Nephron progenitor cell (in vitro differentiated cells): ENCODE measurements at regions not wholly inside any gene's neighbourhood (a gene's known extent, or its start where the extent isn't known, plus 50 kb on each side); places are given as distances from the start of the nearest gene placed in this dataset.
"Not testable (repeated sequence)": the region's sequence is repeated elsewhere in the genome, so short reads cannot be mapped to it uniquely, and the experiment has no call there.

Experiments
- DNase-seq: peaks from one replicate; pipeline ENCODE4 v3.0.0; 2021
- H3K27ac Mint-ChIP-seq: 2 replicates; pipeline ENCODE4 v1.8.0; 2021; ENCODE audit warnings: mild to moderate bottlenecking, moderate library complexity, mixed read lengths
- H3K27me3 Mint-ChIP-seq: 2 replicates; pipeline ENCODE4 v1.8.0; 2021; ENCODE audit warnings: mild to moderate bottlenecking, low read depth, mixed read lengths; ENCODE audit not compliant: poor library complexity
- H3K36me3 Mint-ChIP-seq: 2 replicates; pipeline ENCODE4 v1.8.0; 2021; ENCODE audit warnings: low read depth, mixed read lengths
- H3K4me1 Mint-ChIP-seq: 2 replicates; pipeline ENCODE4 v1.8.0; 2021; ENCODE audit warnings: mixed read lengths
- H3K4me3 Mint-ChIP-seq: 2 replicates; pipeline ENCODE4 v1.8.0; 2021; ENCODE audit warnings: mild to moderate bottlenecking, moderate library complexity, mixed read lengths
- H3K9me3 Mint-ChIP-seq: 2 replicates; pipeline ENCODE4 v1.8.0; 2021; ENCODE audit warnings: mild to moderate bottlenecking, moderate library complexity, mixed read lengths
- TF ChIP-seq, protein P1 (sequence below): fragments of 200-600 bp; sonication (generic); IDR thresholded peaks from 2 replicates; pipeline ENCODE4 v1.5.0; 2021; ENCODE audit warnings: antibody characterized with exemption

DNA sequence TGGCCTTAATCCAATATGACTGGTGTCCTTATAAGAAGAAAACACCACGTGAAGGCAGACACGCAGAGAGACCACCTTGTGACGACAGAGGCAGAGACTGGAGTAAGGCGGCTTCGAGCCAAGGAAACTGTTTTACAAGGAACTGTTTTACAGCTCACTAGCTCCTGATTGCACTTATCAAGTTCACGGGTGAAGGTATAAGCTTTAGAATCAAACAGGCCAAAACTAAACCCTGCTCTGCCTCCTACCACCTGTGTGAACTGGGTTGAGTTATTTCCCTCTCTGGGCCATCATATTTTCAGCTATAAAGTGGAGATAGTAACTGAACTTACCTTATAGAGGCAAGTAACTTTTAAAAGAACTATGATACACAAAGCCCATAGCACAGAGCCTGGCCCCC lies 166.9 kb upstream of the NFIA start:
- Mint-ChIP-seq H3K9me3 (peaks cover 17% of the 10 kb centered on the region), H3K4me3 (no peak overlapping the region), H3K27me3 (no peaks in the 10 kb centered on the region), H3K27ac (no peak overlapping the region), H3K36me3 (no peaks in the 10 kb centered on the region), H3K4me1 (peaks cover 28% of the 10 kb centered on the region)
- TF ChIP-seq, protein P1, sequence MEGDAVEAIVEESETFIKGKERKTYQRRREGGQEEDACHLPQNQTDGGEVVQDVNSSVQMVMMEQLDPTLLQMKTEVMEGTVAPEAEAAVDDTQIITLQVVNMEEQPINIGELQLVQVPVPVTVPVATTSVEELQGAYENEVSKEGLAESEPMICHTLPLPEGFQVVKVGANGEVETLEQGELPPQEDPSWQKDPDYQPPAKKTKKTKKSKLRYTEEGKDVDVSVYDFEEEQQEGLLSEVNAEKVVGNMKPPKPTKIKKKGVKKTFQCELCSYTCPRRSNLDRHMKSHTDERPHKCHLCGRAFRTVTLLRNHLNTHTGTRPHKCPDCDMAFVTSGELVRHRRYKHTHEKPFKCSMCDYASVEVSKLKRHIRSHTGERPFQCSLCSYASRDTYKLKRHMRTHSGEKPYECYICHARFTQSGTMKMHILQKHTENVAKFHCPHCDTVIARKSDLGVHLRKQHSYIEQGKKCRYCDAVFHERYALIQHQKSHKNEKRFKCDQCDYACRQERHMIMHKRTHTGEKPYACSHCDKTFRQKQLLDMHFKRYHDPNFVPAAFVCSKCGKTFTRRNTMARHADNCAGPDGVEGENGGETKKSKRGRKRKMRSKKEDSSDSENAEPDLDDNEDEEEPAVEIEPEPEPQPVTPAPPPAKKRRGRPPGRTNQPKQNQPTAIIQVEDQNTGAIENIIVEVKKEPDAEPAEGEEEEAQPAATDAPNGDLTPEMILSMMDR, result no peak
- no peak for DNase-seq

DNA sequence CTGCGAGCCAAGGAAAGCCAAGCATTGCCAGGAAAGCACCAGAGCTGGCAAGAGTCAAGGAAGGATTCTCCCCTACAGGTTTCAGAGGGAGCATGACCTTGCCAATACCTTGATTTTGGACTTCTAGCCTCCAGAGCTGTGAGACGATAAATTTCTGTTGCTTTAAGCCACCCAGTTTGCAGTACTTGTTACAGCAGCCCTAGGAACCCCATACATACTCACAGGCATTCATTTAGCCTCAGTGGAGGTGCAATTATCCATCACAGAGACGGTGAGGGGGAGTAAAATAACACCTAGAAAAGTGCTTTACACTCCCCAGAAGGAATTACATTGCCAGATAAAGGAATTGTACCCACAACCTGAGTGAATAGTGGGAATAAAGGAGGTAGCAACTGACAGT lies 167.4 kb upstream of the NFIA start:
- Mint-ChIP-seq H3K27ac (no peak overlapping the region), H3K36me3 (no peaks in the 10 kb centered on the region)
- no peak for DNase-seq

DNA sequence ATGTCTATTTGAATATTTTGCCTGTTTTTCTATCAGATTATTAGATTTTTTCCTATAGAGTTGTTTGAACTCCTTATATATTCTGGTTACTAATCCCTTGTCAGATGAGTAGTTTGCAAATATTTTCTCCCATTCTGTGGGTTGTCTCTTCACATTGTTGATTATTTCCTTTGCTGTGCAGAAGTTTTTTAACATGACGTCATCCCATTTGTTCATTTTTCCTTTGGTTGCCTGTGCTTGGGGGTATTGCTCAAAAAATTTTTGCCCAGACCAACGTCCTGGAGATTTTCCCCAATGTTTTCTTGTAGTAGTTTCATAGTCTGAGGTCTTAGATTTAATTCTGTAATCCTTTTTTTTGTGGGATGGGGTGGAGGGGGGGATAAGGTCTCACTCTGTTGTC lies 168.7 kb upstream of the NFIA start:
- H3K36me3 Mint-ChIP-seq, H3K27me3 Mint-ChIP-seq, H3K4me3 Mint-ChIP-seq, H3K27ac Mint-ChIP-seq, DNase-seq: not testable (repeated sequence)
- peaks cover 28% of the 10 kb centered on the region for H3K4me1 Mint-ChIP-seq
- H3K9me3 Mint-ChIP-seq, result peaks cover 24% of the 10 kb centered on the region

More for the DNA sequence above, 167.4 kb upstream of the NFIA start:
- Mint-ChIP-seq H3K4me1 (peaks cover 28% of the 10 kb centered on the region), H3K27me3 (no peaks in the 10 kb centered on the region), H3K9me3 (peaks cover 17% of the 10 kb centered on the region), H3K4me3 (no peak overlapping the region)
- TF ChIP-seq, protein P1, result no peak

DNA sequence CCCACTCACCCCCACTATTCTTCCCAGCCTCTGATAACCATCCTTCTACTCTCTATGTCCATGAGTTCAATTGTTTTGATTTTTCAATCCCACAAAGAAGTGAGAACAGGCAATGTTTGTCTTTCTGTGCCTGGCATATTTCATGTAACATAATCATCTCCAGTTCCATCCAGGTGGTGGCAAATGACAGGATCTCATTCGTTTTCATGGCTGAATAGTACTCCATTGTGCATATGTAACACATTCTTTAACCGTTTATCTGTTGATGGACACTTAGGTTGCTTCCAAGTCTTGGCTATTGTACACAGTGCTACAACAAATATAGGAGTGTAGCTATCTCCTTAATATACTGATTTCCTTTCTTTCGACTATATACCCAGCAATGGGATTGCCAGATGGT lies 169.3 kb upstream of the NFIA start:
- Mint-ChIP-seq H3K27ac (no peak overlapping the region), H3K9me3 (peaks cover 24% of the 10 kb centered on the region), H3K27me3 (no peaks in the 10 kb centered on the region), H3K4me3 (no peak overlapping the region), H3K4me1 (peaks cover 27% of the 10 kb centered on the region), H3K36me3 (no peaks in the 10 kb centered on the region)
- TF ChIP-seq, protein P1, result no peak
- no peak for DNase-seq

DNA sequence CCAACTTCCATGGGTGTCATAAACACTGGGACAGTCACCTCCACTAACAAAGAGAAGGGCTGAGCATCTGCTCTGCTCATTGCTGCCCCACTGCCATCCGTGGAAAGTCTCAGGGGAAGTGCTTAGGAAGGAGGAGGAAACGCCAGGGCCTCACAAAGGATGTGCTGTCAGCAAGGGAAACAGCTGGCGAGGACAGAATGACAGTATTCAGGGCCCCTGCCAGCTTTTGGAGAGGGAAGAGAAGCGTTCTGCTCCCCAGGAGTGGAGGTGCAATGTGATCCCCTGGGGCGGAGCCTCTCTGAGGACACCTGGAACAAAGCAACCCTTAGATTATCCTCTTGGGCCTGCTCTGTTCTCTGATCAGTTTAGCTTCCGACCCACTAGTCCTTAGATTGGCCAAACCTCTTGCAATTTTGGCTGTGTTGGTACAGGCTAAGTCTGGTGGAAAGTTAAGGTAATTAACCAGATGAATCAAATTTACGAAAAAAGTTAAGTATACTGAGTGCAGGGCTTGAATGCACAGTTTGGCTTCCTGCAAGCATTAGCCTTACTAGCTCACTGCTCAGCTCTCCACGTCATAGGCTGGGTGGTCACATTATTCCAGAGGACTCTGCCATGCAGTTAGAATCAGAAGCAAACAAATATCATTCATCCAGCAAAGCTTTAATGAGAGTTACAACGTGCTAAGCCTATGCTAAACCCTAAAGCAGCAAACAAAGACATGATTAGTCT lies 170.2 kb upstream of the NFIA start:
- H3K36me3 Mint-ChIP-seq, result no peaks in the 10 kb centered on the region
- peaks cover 18% of the 10 kb centered on the region for H3K4me1 Mint-ChIP-seq
- DNase-seq, result no peak
- no peak overlapping the region for H3K4me3 Mint-ChIP-seq
- TF ChIP-seq, protein P1, result no peak
- no peak overlapping the region for H3K27ac Mint-ChIP-seq
- peaks cover 24% of the 10 kb centered on the region for H3K9me3 Mint-ChIP-seq
- H3K27me3 Mint-ChIP-seq, result no peaks in the 10 kb centered on the region

DNA sequence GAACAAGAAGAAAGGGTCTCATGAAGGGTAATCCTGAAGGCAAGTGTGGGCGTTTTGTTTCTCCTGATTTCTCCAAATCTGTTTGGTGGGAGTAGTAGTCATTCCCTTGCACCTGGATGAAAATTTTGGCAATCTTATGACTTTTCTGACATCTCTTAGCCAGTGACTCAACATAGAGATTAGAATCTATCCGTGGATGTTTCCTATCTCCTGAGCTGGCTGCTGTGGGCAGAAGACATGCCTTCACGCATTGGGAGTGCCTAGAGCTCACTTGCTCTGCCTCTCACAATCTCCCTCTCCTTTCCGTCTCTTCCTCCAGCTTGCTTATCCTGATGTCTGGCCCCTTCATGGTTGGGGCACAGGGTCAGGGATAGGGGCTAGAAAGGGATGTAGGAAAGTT lies 174.2 kb upstream of the NFIA start:
- TF ChIP-seq, protein P1, result no peak
- no peaks in the 10 kb centered on the region for H3K36me3 Mint-ChIP-seq
- no peak overlapping the region for H3K27ac Mint-ChIP-seq
- H3K9me3 Mint-ChIP-seq, result peaks cover 14% of the 10 kb centered on the region
- peaks cover 25% of the 10 kb centered on the region for H3K4me1 Mint-ChIP-seq
- DNase-seq, result no peak
- H3K27me3 Mint-ChIP-seq, result peaks cover 4% of the 10 kb centered on the region
- no peak overlapping the region for H3K4me3 Mint-ChIP-seq
